Keratinocyte (primary cell): ENCODE measurements at regions not wholly inside any gene's neighbourhood (a gene's known extent, or its start where the extent isn't known, plus 50 kb on each side); places are given as distances from the start of the nearest gene placed in this dataset.

Experiments used
- EZH2 ChIP-seq: IDR thresholded peaks from one replicate; pipeline ENCODE4 v1.6.1; 2012; ENCODE audit warnings: inconsistent platforms, mild to moderate bottlenecking, low read length, moderate library complexity
- TF ChIP-seq, protein P1 (sequence below), 3 experiments: IDR thresholded peaks in 1 of 3; conservative IDR thresholded peaks in 1 of 3; optimal IDR thresholded peaks in 1 of 3; 2 replicates in 2 of 3; 3 replicates in 1 of 3; pipeline versions ENCODE3 to v1.5.1; 2011; ENCODE audit warnings: low read length in 3 of 3, mild to moderate bottlenecking in 3 of 3, moderate library complexity in 2 of 3, control low read depth in 1 of 3, inconsistent platforms in 1 of 3; ENCODE audit not compliant: insufficient read depth in 2 of 3; ENCODE audit errors: extremely low read depth in 1 of 3

GRCh38 chr5:68746643-68747420 lies 347.0 kb upstream of the SLC30A5 start:
- TF ChIP-seq, protein P1, sequence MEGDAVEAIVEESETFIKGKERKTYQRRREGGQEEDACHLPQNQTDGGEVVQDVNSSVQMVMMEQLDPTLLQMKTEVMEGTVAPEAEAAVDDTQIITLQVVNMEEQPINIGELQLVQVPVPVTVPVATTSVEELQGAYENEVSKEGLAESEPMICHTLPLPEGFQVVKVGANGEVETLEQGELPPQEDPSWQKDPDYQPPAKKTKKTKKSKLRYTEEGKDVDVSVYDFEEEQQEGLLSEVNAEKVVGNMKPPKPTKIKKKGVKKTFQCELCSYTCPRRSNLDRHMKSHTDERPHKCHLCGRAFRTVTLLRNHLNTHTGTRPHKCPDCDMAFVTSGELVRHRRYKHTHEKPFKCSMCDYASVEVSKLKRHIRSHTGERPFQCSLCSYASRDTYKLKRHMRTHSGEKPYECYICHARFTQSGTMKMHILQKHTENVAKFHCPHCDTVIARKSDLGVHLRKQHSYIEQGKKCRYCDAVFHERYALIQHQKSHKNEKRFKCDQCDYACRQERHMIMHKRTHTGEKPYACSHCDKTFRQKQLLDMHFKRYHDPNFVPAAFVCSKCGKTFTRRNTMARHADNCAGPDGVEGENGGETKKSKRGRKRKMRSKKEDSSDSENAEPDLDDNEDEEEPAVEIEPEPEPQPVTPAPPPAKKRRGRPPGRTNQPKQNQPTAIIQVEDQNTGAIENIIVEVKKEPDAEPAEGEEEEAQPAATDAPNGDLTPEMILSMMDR (optimal IDR thresholded peaks at IDR 0.05 in 1 of 3, IDR thresholded peaks at IDR 0.05 in 1 of 3, conservative IDR thresholded peaks at IDR 0.05 in 1 of 3; ENCODE audit: extremely low read depth in 1 of 3, insufficient read depth in 2 of 3, low read length in 3 of 3): no peak
- TF ChIP-seq EZH2: no peak
